Natural killer cell (primary cell): ENCODE measurements at regions not wholly inside any gene's neighbourhood (a gene's known extent, or its start where the extent isn't known, plus 50 kb on each side); places are given as distances from the start of the nearest gene placed in this dataset.

Experiments used
- ATAC-seq, 3 donors: fragments of 150-1000 bp in 2 of 3; fragments of 200-7000 bp in 1 of 3; cut with Tn5 transposase; 1 replicate in 1 of 3; 2 replicates in 2 of 3; pipeline ENCODE4 v1.10.0; 2021; ENCODE audit warnings: mild to moderate bottlenecking in 2 of 3, moderate library complexity in 2 of 3
- DNase-seq, 2 donors: peaks; one replicate each; pipeline versions ENCODE4 v3.0.0 to v3.0.0-alpha.2; 2013 to 2021; ENCODE audit warnings: mixed read lengths in 1 of 2
- H3K27ac ChIP-seq: one replicate; pipeline ENCODE4 v1.5.1; 2013; ENCODE audit warnings: mild to moderate bottlenecking, low read length
- H3K27me3 ChIP-seq: one replicate; pipeline ENCODE4 v1.6.1; 2013; ENCODE audit warnings: low read length; ENCODE audit not compliant: control insufficient read depth, insufficient read depth
- H3K36me3 ChIP-seq: one replicate; pipeline ENCODE4 v1.6.1; 2013; ENCODE audit warnings: low read length; ENCODE audit not compliant: control insufficient read depth, insufficient read depth
- H3K4me1 ChIP-seq: one replicate; pipeline ENCODE4 v1.6.1; 2013; ENCODE audit warnings: low read length; ENCODE audit not compliant: control insufficient read depth, insufficient read depth
- H3K4me3 ChIP-seq: one replicate; pipeline ENCODE4 v1.5.1; 2013; ENCODE audit warnings: low read length
- H3K9me3 ChIP-seq: one replicate; pipeline ENCODE4 v1.6.1; 2013; ENCODE audit warnings: low read length; ENCODE audit not compliant: control insufficient read depth, insufficient read depth
- H3K27ac Mint-ChIP-seq, 2 donors: one replicate each; pipeline ENCODE4 v1.8.0; 2022; ENCODE audit warnings: mild to moderate bottlenecking in 2 of 2, mixed read lengths in 2 of 2, moderate library complexity in 1 of 2
- H3K27me3 Mint-ChIP-seq, 2 donors: one replicate each; pipeline ENCODE4 v1.8.0; 2022; ENCODE audit warnings: low read depth in 2 of 2, mixed read lengths in 2 of 2
- H3K36me3 Mint-ChIP-seq: one replicate; pipeline ENCODE4 v1.8.0; 2022; ENCODE audit warnings: mixed read lengths
- H3K4me1 Mint-ChIP-seq, 2 donors: one replicate each; pipeline ENCODE4 v1.8.0; 2022; ENCODE audit warnings: mixed read lengths in 2 of 2
- H3K4me3 Mint-ChIP-seq: one replicate; pipeline ENCODE4 v1.8.0; 2022; ENCODE audit warnings: mild to moderate bottlenecking, moderate library complexity, mixed read lengths
- H3K9me3 Mint-ChIP-seq, 2 donors: one replicate each; pipeline ENCODE4 v1.8.0; 2022; ENCODE audit warnings: mixed read lengths in 2 of 2
- CTCF ChIP-seq: fragments of 200-600 bp; IDR thresholded peaks from one replicate; pipeline ENCODE4 v1.8.0; 2022; ENCODE audit warnings: antibody characterized with exemption
- WGBS: methylation state at CpG from one replicate; pipeline ENCODE4 v1.1.7; 2013; ENCODE audit warnings: missing lambda C conversion rate; ENCODE audit not compliant: insufficient coverage; 5-methylcytosine and 5-hydroxymethylcytosine counted together
- intact Hi-C: fragments of 100-400 bp; cut with micrococcal nuclease; formaldehyde crosslinking; loops from one replicate; pipeline ENCODE4 v1.14.2; 2022

GRCh38 chr5:3845230-3845629 is 249.6 kb downstream of the IRX1 start:
- peaks cover 0 to 2% of the 10 kb centered on the region in 2 donors for H3K4me1 Mint-ChIP-seq
- Histone ChIP-seq H3K27ac (no peak overlapping the region), H3K36me3 (no peaks in the 10 kb centered on the region), H3K4me1 (no peaks in the 10 kb centered on the region), H3K9me3 (no peaks in the 10 kb centered on the region), H3K27me3 (no peaks in the 10 kb centered on the region), H3K4me3 (no peak overlapping the region)
- no peak for ATAC-seq
- H3K4me3 Mint-ChIP-seq, result no peak overlapping the region
- H3K27me3 Mint-ChIP-seq, result peaks cover 0 to 3% of the 10 kb centered on the region in 2 donors
- WGBS, result 71% methylated on average over 5 of the region's 5 CpGs
- no peak overlapping the region for H3K27ac Mint-ChIP-seq
- no peak for TF ChIP-seq CTCF
- no peaks in the 10 kb centered on the region for H3K36me3 Mint-ChIP-seq
- intact Hi-C loops, result no loop called here
- peaks cover 0 to 2% of the 10 kb centered on the region in 2 donors for H3K9me3 Mint-ChIP-seq
- DNase-seq, result no peak

GRCh38 chr5:3852161-3852916 is 256.7 kb downstream of the IRX1 start:
- TF ChIP-seq CTCF, result no peak
- Histone ChIP-seq H3K9me3 (no peaks in the 10 kb centered on the region), H3K4me1 (no peaks in the 10 kb centered on the region), H3K4me3 (no peak overlapping the region), H3K36me3 (no peaks in the 10 kb centered on the region), H3K27me3 (no peaks in the 10 kb centered on the region), H3K27ac (no peak overlapping the region)
- WGBS, result 88% methylated on average over 12 of the region's 13 CpGs
- DNase-seq, result no peak
- H3K27ac Mint-ChIP-seq, result no peak overlapping the region
- no peaks in the 10 kb centered on the region for H3K27me3 Mint-ChIP-seq
- no peak for ATAC-seq
- no peak overlapping the region for H3K4me3 Mint-ChIP-seq
- H3K4me1 Mint-ChIP-seq, result peaks cover 5 to 6% of the 10 kb centered on the region in 2 donors
- intact Hi-C loops, result no loop called here
- H3K9me3 Mint-ChIP-seq, result no peaks in the 10 kb centered on the region
- no peaks in the 10 kb centered on the region for H3K36me3 Mint-ChIP-seq

GRCh38 chr5:3853362-3853761 is 257.7 kb downstream of the IRX1 start:
- WGBS, result 95% methylated on average over 10 of the region's 11 CpGs
- peaks cover 15 to 16% of the 10 kb centered on the region in 2 donors for H3K4me1 Mint-ChIP-seq
- H3K36me3 Mint-ChIP-seq, result no peaks in the 10 kb centered on the region

More at GRCh38 chr5:3853362-3853761, 257.7 kb downstream of the IRX1 start:
- Mint-ChIP-seq H3K4me3 (no peak overlapping the region), H3K27ac (no peak overlapping the region), H3K27me3 (no peaks in the 10 kb centered on the region), H3K9me3 (no peaks in the 10 kb centered on the region)
- ATAC-seq (no peak), DNase-seq (no peak)
- Histone ChIP-seq H3K9me3 (no peaks in the 10 kb centered on the region), H3K27ac (no peak overlapping the region), H3K4me3 (no peak overlapping the region), H3K4me1 (peaks cover 3% of the 10 kb centered on the region), H3K27me3 (no peaks in the 10 kb centered on the region), H3K36me3 (no peaks in the 10 kb centered on the region)
- TF ChIP-seq CTCF, result no peak
- intact Hi-C loops, result no loop called here
